IMR-90 (cell line): ENCODE measurements at regions not wholly inside any gene's neighbourhood (a gene's known extent, or its start where the extent isn't known, plus 50 kb on each side); places are given as distances from the start of the nearest gene placed in this dataset.

Experiments used
- CTCF ChIP-seq: conservative IDR thresholded peaks from 2 replicates; pipeline ENCODE4 v1.5.1; 2012; ENCODE audit warnings: mild to moderate bottlenecking, low read depth, low read length, improper control_type of control experiment
- MXI1 ChIP-seq: IDR thresholded peaks from 2 replicates; pipeline ENCODE4 v1.6.1; 2012; ENCODE audit warnings: low read depth, mild to moderate bottlenecking, low read length, moderate library complexity, borderline replicate concordance
- POLR2A ChIP-seq: IDR thresholded peaks from 2 replicates; pipeline ENCODE4 v1.6.1; 2012; ENCODE audit warnings: mild to moderate bottlenecking, low read depth, low read length

GRCh38 chr12:60209933-60210332 lies 614.1 kb downstream of the SLC16A7 start:
- no peak for TF ChIP-seq CTCF
- no peak for TF ChIP-seq POLR2A
- no peak for TF ChIP-seq MXI1
